ENCODE measurements at regions not wholly inside any gene's neighbourhood (a gene's known extent, or its start where the extent isn't known, plus 50 kb on each side); places are given as distances from the start of the nearest gene placed in this dataset.

GRCh38 chr3:135691240-135691639 lies 274.3 kb upstream of the PPP2R3A start:
- no peak for DNase-seq (ENCODE audit: extremely low spot score, insufficient read length, low read depth)
- no peak for FAIRE-seq

- FAIRE-seq, result no peak
Observed at GRCh38 chr3:135694142-135694541, 271.4 kb upstream of the PPP2R3A start.

GRCh38 chr3:135699741-135700140 lies 265.8 kb upstream of the PPP2R3A start:
- no peak for DNase-seq (ENCODE audit: extremely low spot score, insufficient read length, low read depth)
- no peak for FAIRE-seq

More at GRCh38 chr3:135694142-135694541, 271.4 kb upstream of the PPP2R3A start:
- no peak for DNase-seq (ENCODE audit: extremely low spot score, insufficient read length, low read depth)

- FAIRE-seq (no peak), DNase-seq (ENCODE audit: extremely low spot score, insufficient read length, low read depth) (no peak)
Observed at GRCh38 chr3:135706758-135707375, 258.7 kb upstream of the PPP2R3A start.

- DNase-seq (ENCODE audit: extremely low spot score, insufficient read length, low read depth), result no peak
- no peak for FAIRE-seq
Observed at GRCh38 chr3:135719449-135719848, 246.1 kb upstream of the PPP2R3A start.

GRCh38 chr3:135728007-135728721 lies 237.4 kb upstream of the PPP2R3A start:
- FAIRE-seq (no peak), DNase-seq (ENCODE audit: extremely low spot score, insufficient read length, low read depth) (no peak)

- FAIRE-seq (no peak), DNase-seq (ENCODE audit: extremely low spot score, insufficient read length, low read depth) (no peak)
Observed at GRCh38 chr3:135731546-135731945, 234.0 kb upstream of the PPP2R3A start.

- DNase-seq (ENCODE audit: extremely low spot score, insufficient read length, low read depth), result no peak
- no peak for FAIRE-seq
Observed at GRCh38 chr3:135736740-135737139, 228.8 kb upstream of the PPP2R3A start.

GRCh38 chr3:135739779-135740178 lies 225.7 kb upstream of the PPP2R3A start:
- DNase-seq (ENCODE audit: extremely low spot score, insufficient read length, low read depth), result no peak
- no peak for FAIRE-seq

- FAIRE-seq (no peak), DNase-seq (ENCODE audit: extremely low spot score, insufficient read length, low read depth) (no peak)
Observed at GRCh38 chr3:135740211-135740610, 225.3 kb upstream of the PPP2R3A start.

- DNase-seq (ENCODE audit: extremely low spot score, insufficient read length, low read depth) (no peak), FAIRE-seq (no peak)
Observed at GRCh38 chr3:135740751-135741150, 224.8 kb upstream of the PPP2R3A start.

- no peak for DNase-seq (ENCODE audit: extremely low spot score, insufficient read length, low read depth)
- no peak for FAIRE-seq
Observed at GRCh38 chr3:135751991-135752390, 213.5 kb upstream of the PPP2R3A start.

GRCh38 chr3:135752851-135753250 lies 212.7 kb upstream of the PPP2R3A start:
- DNase-seq (ENCODE audit: extremely low spot score, insufficient read length, low read depth) (no peak), FAIRE-seq (no peak)

- DNase-seq (ENCODE audit: extremely low spot score, insufficient read length, low read depth) (no peak), FAIRE-seq (no peak)
Observed at GRCh38 chr3:135753506-135753905, 212.0 kb upstream of the PPP2R3A start.

GRCh38 chr3:135755330-135756105 lies 210.0 kb upstream of the PPP2R3A start:
- no peak for FAIRE-seq

GRCh38 chr3:135756106-135756668 lies 209.3 kb upstream of the PPP2R3A start:
- no peak for FAIRE-seq
- no peak for DNase-seq (ENCODE audit: extremely low spot score, insufficient read length, low read depth)

More at GRCh38 chr3:135755330-135756105, 210.0 kb upstream of the PPP2R3A start:
- no peak for DNase-seq (ENCODE audit: extremely low spot score, insufficient read length, low read depth)

GRCh38 chr3:135757421-135757820 lies 208.1 kb upstream of the PPP2R3A start:
- DNase-seq (ENCODE audit: extremely low spot score, insufficient read length, low read depth) (no peak), FAIRE-seq (no peak)

GRCh38 chr3:135758961-135759360 lies 206.6 kb upstream of the PPP2R3A start:
- no peak for DNase-seq (ENCODE audit: extremely low spot score, insufficient read length, low read depth)
- FAIRE-seq, result no peak

- FAIRE-seq, result no peak
Observed at GRCh38 chr3:135759651-135760050, 205.9 kb upstream of the PPP2R3A start.

GRCh38 chr3:135760581-135760980 lies 204.9 kb upstream of the PPP2R3A start:
- FAIRE-seq (no peak), DNase-seq (ENCODE audit: extremely low spot score, insufficient read length, low read depth) (no peak)

More at GRCh38 chr3:135759651-135760050, 205.9 kb upstream of the PPP2R3A start:
- DNase-seq (ENCODE audit: extremely low spot score, insufficient read length, low read depth), result no peak

All from GM18507 (cell line).